ENCODE measurements at regions not wholly inside any gene's neighbourhood (a gene's known extent, or its start where the extent isn't known, plus 50 kb on each side); places are given as distances from the start of the nearest gene placed in this dataset.

DNA sequence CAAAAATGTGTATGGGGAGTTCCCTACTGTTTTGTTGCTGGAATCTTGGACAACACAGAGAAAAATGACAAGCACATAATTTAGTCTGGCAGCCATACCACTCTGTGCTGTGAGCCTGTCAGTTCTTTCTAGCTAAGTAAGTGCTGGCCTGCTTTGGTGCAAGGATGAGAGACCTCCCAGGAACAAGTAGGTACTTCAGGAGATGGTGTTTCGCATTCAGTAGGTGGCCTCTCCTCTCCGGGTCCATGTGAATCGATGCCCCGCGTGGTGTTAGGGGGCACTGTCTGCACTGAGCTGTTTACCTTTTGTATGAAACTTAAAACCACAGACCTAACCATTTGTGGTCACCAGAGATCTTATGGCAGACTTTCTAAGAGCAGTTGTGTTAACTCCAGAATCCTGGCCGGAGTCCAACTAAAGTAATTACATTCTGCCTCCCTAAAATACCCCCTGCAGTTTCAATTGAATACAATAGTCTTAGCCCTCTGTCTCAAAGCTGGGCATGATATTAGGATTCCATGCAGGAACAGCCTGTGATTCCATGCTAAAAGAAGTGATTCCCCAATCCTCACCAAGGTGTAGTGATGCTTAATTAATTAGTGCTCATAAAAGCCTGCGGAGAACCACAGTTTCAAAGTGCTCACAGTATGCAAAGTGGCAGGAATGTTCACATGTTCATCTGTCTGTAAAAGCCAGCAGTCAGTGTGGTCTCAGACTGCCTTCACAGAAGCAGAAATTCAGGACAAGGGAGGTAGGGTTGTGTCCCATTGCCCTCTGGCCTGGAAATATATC is 64.2 kb downstream of the LLPH start:
- DNase-seq = peak; percentile 33

DNA sequence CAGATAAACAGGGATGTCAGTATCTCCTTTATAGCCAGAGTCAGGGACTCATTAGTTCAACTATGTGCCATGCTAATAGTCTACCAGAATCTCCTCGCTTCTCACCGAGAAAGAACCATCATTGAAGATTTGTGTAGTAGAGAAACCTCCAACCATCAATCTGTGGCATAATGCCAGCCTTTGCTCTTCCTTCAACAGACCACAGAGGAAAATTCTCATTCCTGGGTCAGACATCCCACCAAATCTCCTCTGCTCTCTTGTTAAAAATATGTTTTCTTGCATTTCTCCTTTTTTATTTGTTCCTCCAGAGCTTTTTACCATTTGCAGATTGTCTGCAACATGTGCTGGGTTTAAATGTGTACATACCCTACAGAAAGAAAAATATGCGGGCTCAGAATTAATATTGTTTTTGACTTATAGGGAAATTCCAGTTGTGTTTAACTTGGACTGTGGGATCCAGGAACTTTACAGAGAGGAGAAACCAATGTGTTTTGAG is 64.9 kb downstream of the LLPH start:
- DNase-seq = no peak

- DNase-seq = no peak
Observed at GRCh38 chr12:66065150-66065549, 65.4 kb downstream of the LLPH start.

DNA sequence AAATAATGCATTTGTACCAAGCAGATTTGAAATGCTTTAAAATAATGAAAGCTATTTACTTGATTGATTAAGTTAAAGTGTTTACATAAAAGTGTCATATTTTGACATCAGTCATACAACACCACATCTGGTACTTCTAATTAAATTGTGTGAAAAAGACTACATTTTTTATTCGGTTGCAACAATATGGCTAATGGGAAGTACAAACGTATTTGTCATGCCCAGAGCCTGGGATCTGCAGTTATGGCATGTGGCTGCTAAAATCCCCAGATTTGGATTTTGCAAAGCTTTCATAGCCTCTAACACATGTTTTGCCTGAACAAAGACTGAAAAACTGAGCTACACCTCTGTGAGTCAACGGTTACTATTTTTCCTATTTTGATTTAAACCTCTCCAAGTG is 66.6 kb downstream of the LLPH start:
- no peak for DNase-seq

GRCh38 chr12:66062290-66062625 is 68.3 kb downstream of the LLPH start:
- DNase-seq = no peak

GRCh38 chr12:66061557-66062289 is 68.8 kb downstream of the LLPH start:
- DNase-seq = no peak

DNA sequence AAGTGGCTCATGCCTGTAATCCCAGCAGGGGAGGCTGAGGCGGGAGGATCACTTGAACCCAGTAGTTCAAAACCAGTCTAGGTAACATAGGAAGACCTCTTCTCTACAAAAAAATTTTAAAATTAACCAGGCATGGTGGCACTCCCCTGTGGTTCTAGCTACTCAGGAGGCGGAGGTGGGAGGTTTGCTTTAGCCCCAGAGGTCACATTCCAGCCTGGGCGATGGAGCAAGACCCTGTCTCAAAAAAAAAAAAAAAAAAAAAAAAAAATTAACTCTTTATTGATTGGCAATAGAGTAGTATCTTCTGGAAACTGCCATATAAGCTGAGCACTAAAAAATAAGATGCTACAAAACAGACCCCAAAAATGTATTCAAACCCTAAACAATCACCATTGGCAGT is 69.5 kb downstream of the LLPH start:
- no peak for DNase-seq

DNA sequence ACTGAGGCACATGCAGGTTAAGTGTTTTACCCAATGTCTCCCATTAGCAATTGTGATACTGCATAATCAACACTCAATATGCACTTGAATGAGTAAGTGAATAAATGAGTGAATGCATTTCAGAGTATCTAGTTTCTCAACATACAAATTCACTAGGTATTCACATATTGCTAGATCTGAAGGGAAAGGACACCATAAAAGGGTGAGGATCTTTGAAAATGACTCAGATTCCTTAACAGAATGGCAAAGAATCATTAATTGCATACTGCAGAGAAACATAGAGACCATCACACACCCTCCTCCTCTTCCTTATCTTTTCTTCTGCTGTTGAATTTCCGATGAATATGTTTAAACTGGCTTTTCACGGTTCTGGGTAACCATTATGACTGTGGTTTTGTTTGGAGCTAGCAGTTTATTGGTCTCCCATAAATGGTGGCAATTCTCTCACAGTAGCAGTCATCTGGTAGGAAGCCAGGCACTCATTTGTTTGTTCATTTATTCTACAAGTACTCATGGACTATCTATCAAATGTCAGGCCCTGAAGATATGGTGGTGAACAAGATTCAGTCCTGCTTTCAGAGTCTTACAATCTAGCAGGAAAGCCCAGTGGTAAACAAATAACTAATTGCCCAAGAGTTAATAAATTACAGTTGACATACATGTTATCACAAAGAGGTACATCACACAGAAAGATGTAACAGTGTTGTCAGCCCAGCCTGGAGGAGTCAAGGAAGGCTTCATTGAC is 70.2 kb downstream of the LLPH start:
- no peak for DNase-seq

GRCh38 chr12:66059666-66060065 is 70.9 kb downstream of the LLPH start:
- no peak for DNase-seq

- no peak for DNase-seq
Observed at GRCh38 chr12:66058554-66058953, 72.0 kb downstream of the LLPH start.

GRCh38 chr12:66055837-66056319 is 74.7 kb downstream of the LLPH start:
- DNase-seq = no peak

DNA sequence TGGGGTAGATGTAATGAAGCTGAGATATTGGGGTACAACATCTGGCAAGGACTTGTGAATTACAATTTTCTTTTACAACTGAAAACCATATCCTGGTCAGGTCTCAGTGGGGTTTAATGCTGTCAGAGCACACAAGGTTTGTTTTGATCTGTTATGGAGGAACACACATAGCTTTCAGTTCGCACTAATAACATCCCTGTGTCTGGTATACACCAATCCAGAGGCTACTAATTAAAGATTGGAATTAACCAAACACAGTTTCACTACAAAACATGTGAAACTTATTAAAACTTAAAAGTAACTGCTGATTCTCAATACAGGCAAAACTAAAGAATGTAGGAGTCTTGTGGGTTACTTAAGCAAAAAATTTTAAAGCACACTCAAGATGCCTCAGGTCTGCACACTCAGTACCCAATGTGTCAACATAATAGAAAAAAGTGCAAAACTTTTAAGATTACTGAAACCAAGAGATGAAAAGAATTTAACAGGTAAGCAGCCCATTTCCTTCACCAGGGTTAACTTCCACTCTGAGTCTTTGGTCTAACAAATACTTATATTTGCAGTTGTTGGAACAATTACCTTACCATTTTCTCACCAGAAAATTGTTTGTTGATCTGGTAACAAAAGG is 77.4 kb downstream of the LLPH start:
- no peak for DNase-seq

- no peak for DNase-seq
Observed at GRCh38 chr12:66051361-66051760, 79.2 kb downstream of the LLPH start.

GRCh38 chr12:66050610-66051009 is 79.9 kb downstream of the LLPH start:
- no peak for DNase-seq

- DNase-seq = no peak
Observed at GRCh38 chr12:66050283-66050576, 80.3 kb downstream of the LLPH start.

DNA sequence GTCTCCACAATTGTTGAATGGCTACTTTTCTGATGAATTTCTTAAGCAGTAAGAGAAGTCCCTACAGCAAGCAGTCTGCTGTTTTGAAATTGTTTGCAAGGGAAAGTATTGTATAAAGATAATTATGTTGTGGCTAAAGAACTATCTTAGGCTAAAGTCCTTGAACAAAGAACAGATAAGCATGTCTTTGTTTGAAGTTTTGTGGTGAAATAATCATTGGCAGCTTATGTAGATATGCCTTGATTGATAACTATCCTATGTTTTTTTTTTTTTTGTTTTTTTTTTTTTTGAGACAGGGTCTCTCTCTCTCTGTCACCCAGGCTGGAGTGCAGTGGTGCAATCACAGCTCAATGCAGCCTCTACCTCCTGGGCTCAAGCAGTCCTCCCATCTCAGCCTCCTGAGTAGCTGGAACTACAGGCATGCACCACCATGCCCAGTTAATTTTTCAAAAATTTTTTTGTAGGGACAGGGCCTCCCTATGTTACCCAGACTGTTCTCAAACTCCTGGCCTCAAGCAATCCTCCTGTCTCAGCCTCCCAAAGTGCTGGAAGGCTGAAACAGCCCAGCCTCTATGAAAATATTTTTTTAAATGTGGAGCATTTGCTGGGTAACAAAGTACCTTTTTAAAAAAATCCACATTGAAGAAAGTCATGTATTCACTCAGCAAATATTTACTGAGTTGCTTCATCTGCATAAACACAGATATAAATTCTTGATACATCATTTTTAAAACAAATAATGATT is 80.8 kb downstream of the LLPH start:
- no peak for DNase-seq

- DNase-seq = no peak
Observed at GRCh38 chr12:66048835-66049537, 81.6 kb downstream of the LLPH start.

DNA sequence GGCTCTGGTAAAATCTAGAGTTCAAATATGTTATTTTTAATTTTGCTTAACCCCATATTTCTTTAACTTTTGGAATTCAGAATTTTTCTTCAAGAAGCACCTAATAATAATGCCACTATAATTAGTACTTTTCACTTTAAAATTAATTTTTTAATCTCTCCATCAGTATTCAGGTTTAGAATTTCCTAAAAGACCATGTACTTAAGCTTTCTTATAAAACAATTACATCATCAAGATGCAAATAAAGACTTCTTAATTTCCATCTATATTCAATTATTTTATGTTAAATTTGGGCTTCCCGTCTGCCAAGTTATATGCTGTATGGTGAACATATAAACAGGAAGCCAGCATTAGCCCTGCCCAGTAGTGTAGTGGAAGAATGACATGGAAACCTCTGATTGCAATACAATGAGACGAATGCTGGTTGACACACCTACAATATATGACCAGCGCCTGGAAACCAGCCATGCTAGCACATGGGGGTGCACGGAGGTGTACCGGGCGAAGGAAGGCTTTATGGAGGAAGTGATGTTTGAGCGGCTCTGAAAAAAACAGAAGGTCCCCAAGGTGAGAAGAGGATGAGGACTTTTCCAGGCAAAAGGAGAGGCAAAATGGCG is 82.2 kb downstream of the LLPH start:
- DNase-seq = no peak

GRCh38 chr12:66047411-66048021 is 83.0 kb downstream of the LLPH start:
- no peak for DNase-seq

- DNase-seq = no peak
Observed at GRCh38 chr12:66045506-66045905, 85.0 kb downstream of the LLPH start.

DNA sequence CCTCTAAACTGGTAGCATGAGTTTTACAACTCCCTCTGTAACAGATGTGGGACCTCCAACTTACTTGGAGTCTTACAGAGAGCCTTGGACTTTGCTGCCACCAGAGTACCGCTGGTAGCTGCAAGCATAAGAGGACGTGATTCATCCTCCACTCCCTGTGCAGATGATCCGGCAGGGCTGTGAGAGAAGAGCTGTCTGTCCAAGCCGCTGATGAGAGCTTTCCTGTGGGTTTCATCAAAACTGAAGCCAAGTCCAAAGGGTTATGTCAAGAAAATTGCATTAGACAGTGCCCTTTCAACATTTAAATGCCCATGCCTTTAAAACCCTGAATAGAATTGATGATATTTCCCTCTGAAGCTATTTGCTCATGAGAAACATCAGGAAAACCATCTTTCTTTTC is 85.8 kb downstream of the LLPH start:
- DNase-seq = no peak
